ENCODE measurements at regions not wholly inside any gene's neighbourhood (a gene's known extent, or its start where the extent isn't known, plus 50 kb on each side); places are given as distances from the start of the nearest gene placed in this dataset.

DNA sequence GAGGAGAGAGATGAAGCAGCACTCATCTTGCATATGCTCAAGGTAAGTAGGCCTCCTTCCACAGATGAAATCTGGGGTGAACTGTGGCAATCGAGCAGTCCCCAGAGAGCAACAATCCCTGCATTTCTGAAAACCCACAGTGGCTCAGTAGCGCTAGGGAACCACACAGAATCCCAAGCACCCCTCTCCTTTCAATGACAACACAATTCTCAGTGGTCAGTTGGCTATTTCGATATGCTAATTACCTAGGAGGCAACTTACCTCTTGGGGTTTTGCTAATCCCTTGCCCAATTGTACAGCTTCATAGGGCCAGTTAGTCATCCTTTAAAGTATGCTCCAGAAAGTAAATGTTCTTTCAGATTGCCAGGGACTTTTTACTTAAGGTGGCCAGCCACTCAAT lies 1035.7 kb downstream of the BCL11B start:
- H3K27ac Mint-ChIP-seq = no peak overlapping the region
- peaks cover 2 to 4% of the 10 kb centered on the region in 2 donors for H3K9me3 Mint-ChIP-seq
- H3K4me1 Mint-ChIP-seq (ENCODE audit: low read depth) = peaks cover 59% of the 10 kb centered on the region
- peaks cover 5 to 6% of the 10 kb centered on the region in 2 donors for H3K36me3 Mint-ChIP-seq (ENCODE audit: insufficient read depth in 2 of 2)
- no peak overlapping the region for H3K4me3 Mint-ChIP-seq
- ATAC-seq (replicated peaks in 1 of 2) = no peak
- no peaks in the 10 kb centered on the region for H3K27me3 Mint-ChIP-seq (ENCODE audit: low read depth)
- DNase-seq = no peak

DNA sequence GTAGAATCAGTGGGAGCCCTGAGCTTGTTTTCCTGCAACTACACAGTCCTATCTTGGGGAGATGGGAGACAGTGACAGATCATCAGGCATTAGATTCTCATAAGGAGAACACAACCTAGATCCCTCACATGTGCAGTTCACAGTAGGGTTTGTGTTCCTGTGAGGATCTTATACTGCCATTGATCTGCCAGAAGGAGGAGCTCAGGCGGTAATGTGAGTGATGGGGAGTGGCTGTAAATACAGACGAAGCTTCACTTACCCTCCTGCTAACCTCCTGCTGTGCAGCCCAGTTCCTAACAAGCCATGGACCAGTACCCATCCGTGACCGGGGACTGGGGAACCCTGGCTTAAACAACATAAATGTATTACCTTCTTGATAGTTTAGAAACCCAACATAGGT lies 1034.1 kb downstream of the BCL11B start:
- H3K9me3 Mint-ChIP-seq = peaks cover 2 to 4% of the 10 kb centered on the region in 2 donors
- ATAC-seq (replicated peaks in 1 of 2) = no peak
- no peak for DNase-seq
- peaks cover 49% of the 10 kb centered on the region for H3K4me1 Mint-ChIP-seq (ENCODE audit: low read depth)
- no peaks in the 10 kb centered on the region for H3K27me3 Mint-ChIP-seq (ENCODE audit: low read depth)
- H3K27ac Mint-ChIP-seq = no peak overlapping the region
- H3K36me3 Mint-ChIP-seq (ENCODE audit: insufficient read depth in 2 of 2) = peaks cover 4 to 6% of the 10 kb centered on the region in 2 donors
- no peak overlapping the region for H3K4me3 Mint-ChIP-seq

DNA sequence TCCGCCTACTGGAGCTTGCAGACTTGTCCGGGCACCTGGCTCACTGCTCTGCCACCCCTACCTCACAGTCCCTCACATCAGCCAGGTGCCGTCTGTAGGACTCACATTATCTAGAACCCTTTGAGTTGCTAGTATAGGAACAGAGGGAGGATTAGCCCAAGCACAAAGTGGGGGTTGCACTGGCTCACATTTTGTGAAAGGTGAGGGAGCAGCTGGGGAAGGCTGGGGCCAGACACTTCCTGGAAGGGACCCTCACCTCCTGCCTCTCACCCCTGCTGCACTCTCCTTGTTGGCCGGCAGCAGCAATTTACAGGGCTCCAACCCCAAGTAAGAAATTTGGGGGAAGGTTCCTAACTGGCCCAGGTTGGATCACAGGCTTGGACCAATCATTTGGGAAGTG lies 1031.6 kb downstream of the BCL11B start:
- no peak overlapping the region for H3K27ac Mint-ChIP-seq
- H3K36me3 Mint-ChIP-seq (ENCODE audit: insufficient read depth in 2 of 2) = no peaks in the 10 kb centered on the region
- no peaks in the 10 kb centered on the region for H3K9me3 Mint-ChIP-seq
- H3K4me3 Mint-ChIP-seq = no peak overlapping the region
- DNase-seq (no peak), ATAC-seq (replicated peaks in 1 of 2) (no peak)
- peaks cover 30% of the 10 kb centered on the region for H3K4me1 Mint-ChIP-seq (ENCODE audit: low read depth)
- no peaks in the 10 kb centered on the region for H3K27me3 Mint-ChIP-seq (ENCODE audit: low read depth)

DNA sequence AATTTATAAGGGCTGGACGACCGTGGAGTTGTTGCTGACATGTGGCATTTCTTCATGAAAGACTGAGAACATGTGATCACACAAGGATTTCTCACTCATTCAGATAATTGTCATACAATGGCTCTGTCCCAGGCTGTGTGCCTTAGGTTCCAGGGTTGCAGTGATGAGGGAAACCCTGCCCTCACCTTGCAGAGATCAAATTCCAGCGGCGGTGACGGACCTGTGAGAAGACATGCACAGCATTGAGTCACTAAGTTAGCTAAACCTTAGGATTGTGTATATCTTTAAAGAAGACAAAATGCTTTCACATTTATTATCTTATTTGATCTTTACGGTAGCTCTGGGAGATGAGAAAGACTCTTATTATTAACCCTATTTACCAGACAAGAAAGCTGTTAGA lies 1029.1 kb downstream of the BCL11B start:
- DNase-seq (no peak), ATAC-seq (replicated peaks in 1 of 2) (no peak)
- Mint-ChIP-seq H3K27me3 (ENCODE audit: low read depth) (no peaks in the 10 kb centered on the region), H3K9me3 (no peaks in the 10 kb centered on the region), H3K27ac (no peak overlapping the region), H3K4me3 (no peak overlapping the region), H3K4me1 (ENCODE audit: low read depth) (peaks cover 30% of the 10 kb centered on the region), H3K36me3 (ENCODE audit: insufficient read depth in 2 of 2) (peaks cover 0 to 5% of the 10 kb centered on the region in 2 donors)

DNA sequence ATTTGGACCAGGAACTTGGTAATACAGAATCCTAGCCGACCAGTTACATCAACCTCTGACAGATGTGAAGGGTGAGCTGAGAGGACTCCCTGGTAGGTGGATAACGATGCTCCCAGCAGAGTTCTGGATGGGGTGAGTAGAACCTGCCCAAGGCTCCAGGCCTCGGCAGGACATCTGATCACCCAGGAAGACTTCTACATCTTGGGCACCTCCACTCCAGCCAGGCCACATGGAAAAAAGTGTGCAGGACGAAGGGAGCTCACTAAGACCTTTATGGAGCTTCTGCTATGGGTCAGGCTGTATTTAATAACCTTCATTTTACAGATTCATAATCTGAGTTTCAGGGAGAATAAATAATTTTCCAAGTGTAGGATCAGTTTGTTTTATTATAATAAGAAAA lies 1028.7 kb downstream of the BCL11B start:
- Mint-ChIP-seq H3K36me3 (ENCODE audit: insufficient read depth in 2 of 2) (peaks cover 0 to 5% of the 10 kb centered on the region in 2 donors), H3K27me3 (ENCODE audit: low read depth) (no peaks in the 10 kb centered on the region), H3K4me3 (no peak overlapping the region), H3K9me3 (no peaks in the 10 kb centered on the region), H3K27ac (no peak overlapping the region), H3K4me1 (ENCODE audit: low read depth) (peaks cover 26% of the 10 kb centered on the region)
- no peak for DNase-seq
- ATAC-seq (replicated peaks in 1 of 2) = no peak

DNA sequence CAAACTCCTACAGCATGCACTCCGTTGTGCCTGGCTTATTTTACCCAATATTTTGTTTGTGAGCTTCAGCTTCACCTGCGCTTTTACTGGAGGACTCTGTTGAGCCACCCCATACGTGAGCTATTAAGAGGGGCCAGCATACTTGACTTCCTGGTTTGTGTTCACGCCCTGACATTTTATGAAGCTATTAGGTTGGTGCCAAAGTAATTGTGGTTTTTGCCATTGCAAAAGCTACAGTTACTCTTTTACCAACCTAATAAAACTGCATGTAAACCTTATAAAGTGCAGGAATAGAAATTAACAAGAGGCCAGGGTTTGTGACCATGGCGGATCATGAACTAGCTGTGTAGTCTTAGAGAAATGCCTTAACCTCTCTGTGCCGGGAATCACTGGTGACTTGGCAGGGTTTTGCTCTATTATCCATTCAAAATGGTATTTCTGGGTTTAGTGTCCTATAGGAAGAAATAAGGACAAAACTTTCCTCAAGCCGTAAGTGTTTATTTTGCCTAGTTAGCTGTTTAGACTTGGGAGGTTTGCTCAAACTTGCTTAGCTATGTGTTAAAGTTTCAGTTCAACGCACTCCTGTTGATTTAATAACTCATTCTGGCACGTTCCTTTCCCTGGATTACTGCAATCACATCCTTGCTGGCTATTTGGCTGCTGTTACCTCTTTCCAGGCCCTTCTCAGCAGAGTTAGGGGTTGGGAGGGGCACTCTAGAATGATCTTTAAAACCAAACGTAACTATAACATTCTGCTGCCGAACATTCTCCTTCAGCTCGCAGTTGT lies 1027.6 kb downstream of the BCL11B start:
- H3K4me1 Mint-ChIP-seq (ENCODE audit: low read depth) = peaks cover 15% of the 10 kb centered on the region
- no peak for ATAC-seq (replicated peaks in 1 of 2)
- H3K9me3 Mint-ChIP-seq = no peaks in the 10 kb centered on the region
- H3K36me3 Mint-ChIP-seq (ENCODE audit: insufficient read depth in 2 of 2) = peaks cover 0 to 5% of the 10 kb centered on the region in 2 donors
- no peak overlapping the region for H3K27ac Mint-ChIP-seq
- DNase-seq = no peak
- H3K27me3 Mint-ChIP-seq (ENCODE audit: low read depth) = no peaks in the 10 kb centered on the region
- H3K4me3 Mint-ChIP-seq = no peak overlapping the region

DNA sequence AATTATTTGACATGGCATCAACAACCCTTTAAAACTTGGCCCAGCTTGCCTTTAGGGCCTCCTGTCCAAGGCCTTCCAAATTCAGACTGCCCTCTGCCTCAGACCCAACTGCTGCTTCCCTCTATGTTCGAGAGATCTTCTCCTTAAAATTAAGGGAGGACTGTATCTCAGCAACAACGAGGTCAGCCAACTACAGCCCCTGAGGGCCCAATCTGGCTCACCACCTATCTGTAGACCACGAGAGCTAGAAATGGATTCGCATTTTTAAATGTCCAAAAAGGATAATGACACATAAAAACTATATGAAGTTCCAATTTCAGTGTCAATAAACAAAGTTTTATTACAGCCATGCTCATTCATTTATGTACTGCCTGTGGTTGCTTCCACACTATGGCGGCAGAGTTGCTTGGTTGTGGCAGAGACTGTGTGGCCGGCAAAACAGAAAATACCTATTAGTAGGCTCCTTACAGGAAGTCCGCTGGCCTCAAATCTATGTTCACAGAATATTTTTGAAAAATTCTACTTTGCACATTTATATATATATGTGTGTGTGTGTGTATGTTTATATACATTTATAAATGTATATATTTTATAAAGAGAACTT lies 1026.9 kb downstream of the BCL11B start:
- DNase-seq (no peak), ATAC-seq (replicated peaks in 1 of 2) (no peak)
- Mint-ChIP-seq H3K27ac (no peak overlapping the region), H3K4me1 (ENCODE audit: low read depth) (peaks cover 11% of the 10 kb centered on the region), H3K27me3 (ENCODE audit: low read depth) (no peaks in the 10 kb centered on the region), H3K36me3 (ENCODE audit: insufficient read depth in 2 of 2) (peaks cover 0 to 5% of the 10 kb centered on the region in 2 donors), H3K9me3 (no peaks in the 10 kb centered on the region), H3K4me3 (no peak overlapping the region)

DNA sequence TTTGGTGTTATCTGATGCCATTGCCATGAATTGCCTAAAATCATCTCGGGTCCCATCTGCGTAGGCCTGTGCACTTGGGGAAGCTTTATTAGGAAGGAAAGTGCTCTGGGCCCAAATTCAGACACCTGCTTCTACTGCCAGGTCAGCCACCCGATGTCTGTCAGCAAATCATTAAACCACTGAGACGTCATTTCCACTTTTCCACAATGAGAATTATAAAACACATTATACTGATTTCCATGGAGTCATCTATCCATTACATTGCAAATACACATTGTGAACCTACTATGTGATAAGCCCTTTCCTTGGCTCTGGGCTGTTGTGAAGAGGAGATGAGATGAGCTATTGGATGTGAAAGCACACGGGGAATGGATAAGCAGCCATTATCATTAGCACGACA lies 1022.9 kb downstream of the BCL11B start:
- Mint-ChIP-seq H3K9me3 (no peaks in the 10 kb centered on the region), H3K4me3 (no peak overlapping the region), H3K4me1 (ENCODE audit: low read depth) (peaks cover 5% of the 10 kb centered on the region), H3K27ac (no peak overlapping the region), H3K27me3 (ENCODE audit: low read depth) (no peaks in the 10 kb centered on the region), H3K36me3 (ENCODE audit: insufficient read depth in 2 of 2) (peaks cover 0 to 5% of the 10 kb centered on the region in 2 donors)
- no peak for ATAC-seq (replicated peaks in 1 of 2)
- DNase-seq = no peak

DNA sequence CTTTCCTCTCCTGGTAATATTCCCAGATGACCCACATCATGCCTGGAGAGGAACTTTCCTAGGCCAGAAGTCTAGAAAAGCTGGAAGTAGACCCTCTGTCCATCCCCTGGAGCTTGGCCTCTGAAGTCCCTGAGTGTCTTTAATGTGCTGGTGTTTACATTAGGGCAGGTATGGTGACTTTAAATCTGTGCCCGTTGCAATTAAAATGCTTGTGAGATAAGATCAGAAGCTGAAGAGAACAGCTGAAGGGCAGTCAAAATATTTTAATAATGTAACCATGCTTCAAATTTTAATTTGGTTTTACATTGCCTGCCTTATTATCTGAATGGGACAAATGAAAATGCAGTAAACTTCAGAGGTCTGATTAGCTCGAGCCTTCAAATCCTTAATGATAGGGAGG lies 1022.5 kb downstream of the BCL11B start:
- no peak for DNase-seq
- H3K9me3 Mint-ChIP-seq = no peaks in the 10 kb centered on the region
- no peak for ATAC-seq (replicated peaks in 1 of 2)
- H3K27ac Mint-ChIP-seq = no peak overlapping the region
- H3K27me3 Mint-ChIP-seq (ENCODE audit: low read depth) = no peaks in the 10 kb centered on the region
- H3K36me3 Mint-ChIP-seq (ENCODE audit: insufficient read depth in 2 of 2) = peaks cover 0 to 5% of the 10 kb centered on the region in 2 donors
- peaks cover 5% of the 10 kb centered on the region for H3K4me1 Mint-ChIP-seq (ENCODE audit: low read depth)
- H3K4me3 Mint-ChIP-seq = no peak overlapping the region

DNA sequence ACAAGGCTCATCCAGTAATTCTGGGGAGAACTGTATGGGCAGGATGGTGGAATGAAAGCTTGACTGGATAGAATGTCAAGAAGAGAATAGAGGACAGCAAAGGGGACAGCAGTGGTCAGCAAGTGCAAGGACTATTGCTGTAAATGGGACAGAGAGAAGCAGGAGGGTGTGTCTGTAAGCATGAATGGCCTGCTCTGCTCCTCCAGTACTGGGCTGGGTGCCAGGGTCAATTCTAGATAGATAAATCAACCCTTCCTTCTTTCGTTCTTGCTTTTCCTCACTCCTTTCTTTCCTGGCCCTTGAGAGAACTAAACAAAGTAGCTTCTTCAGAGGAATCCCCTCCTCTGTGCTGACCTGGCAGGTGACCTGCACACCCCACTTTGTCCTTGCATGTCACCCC lies 1019.2 kb downstream of the BCL11B start:
- Mint-ChIP-seq H3K4me3 (no peak overlapping the region), H3K4me1 (ENCODE audit: low read depth) (peaks cover 5% of the 10 kb centered on the region), H3K36me3 (ENCODE audit: insufficient read depth in 2 of 2) (no peaks in the 10 kb centered on the region), H3K27me3 (ENCODE audit: low read depth) (no peaks in the 10 kb centered on the region), H3K27ac (no peak overlapping the region), H3K9me3 (peaks cover 0 to under 1% of the 10 kb centered on the region in 2 donors)
- DNase-seq (no peak), ATAC-seq (replicated peaks in 1 of 2) (no peak)

DNA sequence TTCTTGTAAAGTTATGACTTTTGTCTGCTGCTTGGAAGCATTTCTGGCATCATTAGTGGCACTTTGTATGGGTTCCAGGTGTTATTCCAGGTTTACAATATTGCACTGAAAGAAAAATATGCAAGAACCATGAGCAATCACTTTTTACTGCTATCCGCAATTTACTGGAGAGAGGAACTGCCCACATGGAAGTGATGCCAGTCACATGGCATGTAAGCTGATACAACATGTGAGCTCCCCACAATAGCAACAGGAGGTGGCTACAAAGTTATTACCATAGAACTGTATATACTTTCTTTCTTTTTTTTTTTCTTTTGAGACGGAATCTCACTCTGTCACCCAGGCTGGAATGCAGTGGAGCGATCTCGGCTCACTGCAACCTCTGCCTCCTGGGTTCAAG lies 1012.1 kb downstream of the BCL11B start:
- Mint-ChIP-seq H3K4me3 (no peak overlapping the region), H3K27ac (no peak overlapping the region), H3K4me1 (ENCODE audit: low read depth) (peaks cover 9% of the 10 kb centered on the region), H3K36me3 (ENCODE audit: insufficient read depth in 2 of 2) (peaks cover 2% of the 10 kb centered on the region in 2 donors), H3K9me3 (peaks cover 0 to 5% of the 10 kb centered on the region in 2 donors), H3K27me3 (ENCODE audit: low read depth) (no peaks in the 10 kb centered on the region)
- no peak for ATAC-seq (replicated peaks in 1 of 2)
- no peak for DNase-seq

DNA sequence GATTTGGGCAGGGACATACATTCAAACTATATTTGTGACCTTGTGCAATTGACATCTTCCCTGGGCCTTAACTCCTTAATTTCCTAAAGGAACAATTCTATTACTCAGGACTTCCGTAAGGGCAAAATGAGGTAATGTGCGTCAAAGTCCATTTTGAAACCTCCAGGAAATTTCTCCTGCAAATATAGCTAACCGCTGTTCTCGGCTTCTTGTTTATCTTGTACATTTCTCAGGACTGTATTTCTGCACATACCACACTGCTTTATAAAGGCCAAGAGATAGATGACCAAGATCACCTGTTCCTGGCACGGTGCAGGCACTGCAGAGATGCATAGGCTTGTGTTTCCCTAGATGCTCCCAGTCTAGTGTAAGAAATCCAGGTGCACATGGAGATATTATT lies 1009.4 kb downstream of the BCL11B start:
- Mint-ChIP-seq H3K27ac (no peak overlapping the region), H3K36me3 (ENCODE audit: insufficient read depth in 2 of 2) (peaks cover 2 to 3% of the 10 kb centered on the region in 2 donors), H3K27me3 (ENCODE audit: low read depth) (no peaks in the 10 kb centered on the region), H3K9me3 (peaks cover 5 to 10% of the 10 kb centered on the region in 2 donors), H3K4me1 (ENCODE audit: low read depth) (peaks cover 9% of the 10 kb centered on the region), H3K4me3 (no peak overlapping the region)
- ATAC-seq (replicated peaks in 1 of 2) (no peak), DNase-seq (no peak)

DNA sequence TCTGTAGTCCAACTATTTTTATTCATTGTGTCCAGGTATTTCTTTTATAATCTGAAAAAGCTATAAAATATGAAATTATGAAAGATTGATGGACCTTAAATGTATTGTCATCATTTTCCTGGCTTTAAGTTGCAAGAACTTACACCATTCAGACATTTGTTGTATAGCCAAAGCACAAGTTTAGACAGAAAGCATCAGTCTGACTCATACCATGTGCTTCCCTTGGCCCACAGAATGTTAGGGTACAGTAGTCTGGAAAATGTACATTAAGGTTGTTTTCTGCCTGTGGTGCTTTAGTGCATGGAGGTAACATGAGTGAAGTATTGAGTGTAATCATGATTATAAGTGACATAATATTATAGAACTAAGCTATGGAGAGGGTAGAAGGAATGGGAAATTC lies 1002.5 kb downstream of the BCL11B start:
- H3K9me3 Mint-ChIP-seq = peaks cover 6 to 10% of the 10 kb centered on the region in 2 donors
- H3K4me1 Mint-ChIP-seq (ENCODE audit: low read depth) = no peaks in the 10 kb centered on the region
- no peak overlapping the region for H3K4me3 Mint-ChIP-seq
- ATAC-seq (replicated peaks in 1 of 2) (no peak), DNase-seq (no peak)
- no peak overlapping the region for H3K27ac Mint-ChIP-seq
- H3K36me3 Mint-ChIP-seq (ENCODE audit: insufficient read depth in 2 of 2) = peaks cover 3% of the 10 kb centered on the region in 2 donors
- no peaks in the 10 kb centered on the region for H3K27me3 Mint-ChIP-seq (ENCODE audit: low read depth)

DNA sequence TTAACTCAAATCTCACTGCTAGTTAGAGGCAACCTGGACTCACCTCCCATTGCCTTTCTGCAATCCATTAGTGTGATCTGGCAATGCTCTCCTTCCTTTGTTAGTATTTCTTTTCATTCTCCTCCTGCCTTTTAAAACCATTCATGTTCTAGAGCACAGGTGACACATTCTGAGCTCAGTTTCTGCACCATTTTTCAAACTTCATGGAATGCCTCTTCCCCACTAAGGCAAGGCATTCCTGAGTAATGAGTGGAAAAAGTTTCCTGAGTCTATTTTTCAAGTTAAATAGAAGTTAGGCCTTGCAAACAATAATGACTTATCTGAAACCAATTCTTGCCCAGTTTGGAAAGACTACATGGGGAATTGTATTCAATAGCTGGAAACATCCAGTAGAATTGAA lies 1001.8 kb downstream of the BCL11B start:
- Mint-ChIP-seq H3K9me3 (peaks cover 5 to 10% of the 10 kb centered on the region in 2 donors), H3K4me3 (no peak overlapping the region), H3K27ac (no peak overlapping the region)

More for the DNA sequence above, 1001.8 kb downstream of the BCL11B start:
- Mint-ChIP-seq H3K4me1 (ENCODE audit: low read depth) (no peaks in the 10 kb centered on the region), H3K36me3 (ENCODE audit: insufficient read depth in 2 of 2) (peaks cover 3% of the 10 kb centered on the region in 2 donors), H3K27me3 (ENCODE audit: low read depth) (no peaks in the 10 kb centered on the region)
- DNase-seq (no peak), ATAC-seq (replicated peaks in 1 of 2) (no peak)
